ENCODE measurements at regions not wholly inside any gene's neighbourhood (a gene's known extent, or its start where the extent isn't known, plus 50 kb on each side); places are given as distances from the start of the nearest gene placed in this dataset.

DNA sequence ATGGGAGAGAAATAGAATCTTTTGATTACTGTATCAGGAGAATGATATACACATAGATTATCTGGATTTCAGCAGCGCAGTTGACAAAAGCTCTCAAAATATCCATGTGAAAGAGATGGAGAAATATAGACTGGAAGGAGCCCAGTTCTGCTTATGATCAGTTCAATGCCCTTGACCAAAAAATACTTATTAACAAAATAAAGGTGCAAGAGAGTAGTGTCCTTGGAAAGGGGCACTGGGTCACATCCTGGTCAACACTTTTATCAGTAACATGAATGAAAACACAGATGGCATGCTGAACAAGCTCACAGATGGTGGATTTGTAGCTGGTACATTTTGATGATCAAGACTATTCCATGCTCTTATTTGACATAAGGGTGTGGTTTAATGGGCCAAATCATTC lies 63.9 kb upstream of the PLEKHG1 start (continued):
- TF ChIP-seq, protein P1, sequence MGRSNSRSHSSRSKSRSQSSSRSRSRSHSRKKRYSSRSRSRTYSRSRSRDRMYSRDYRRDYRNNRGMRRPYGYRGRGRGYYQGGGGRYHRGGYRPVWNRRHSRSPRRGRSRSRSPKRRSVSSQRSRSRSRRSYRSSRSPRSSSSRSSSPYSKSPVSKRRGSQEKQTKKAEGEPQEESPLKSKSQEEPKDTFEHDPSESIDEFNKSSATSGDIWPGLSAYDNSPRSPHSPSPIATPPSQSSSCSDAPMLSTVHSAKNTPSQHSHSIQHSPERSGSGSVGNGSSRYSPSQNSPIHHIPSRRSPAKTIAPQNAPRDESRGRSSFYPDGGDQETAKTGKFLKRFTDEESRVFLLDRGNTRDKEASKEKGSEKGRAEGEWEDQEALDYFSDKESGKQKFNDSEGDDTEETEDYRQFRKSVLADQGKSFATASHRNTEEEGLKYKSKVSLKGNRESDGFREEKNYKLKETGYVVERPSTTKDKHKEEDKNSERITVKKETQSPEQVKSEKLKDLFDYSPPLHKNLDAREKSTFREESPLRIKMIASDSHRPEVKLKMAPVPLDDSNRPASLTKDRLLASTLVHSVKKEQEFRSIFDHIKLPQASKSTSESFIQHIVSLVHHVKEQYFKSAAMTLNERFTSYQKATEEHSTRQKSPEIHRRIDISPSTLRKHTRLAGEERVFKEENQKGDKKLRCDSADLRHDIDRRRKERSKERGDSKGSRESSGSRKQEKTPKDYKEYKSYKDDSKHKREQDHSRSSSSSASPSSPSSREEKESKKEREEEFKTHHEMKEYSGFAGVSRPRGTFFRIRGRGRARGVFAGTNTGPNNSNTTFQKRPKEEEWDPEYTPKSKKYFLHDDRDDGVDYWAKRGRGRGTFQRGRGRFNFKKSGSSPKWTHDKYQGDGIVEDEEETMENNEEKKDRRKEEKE (IDR thresholded peaks at IDR 0.05) = no peak
- TF ChIP-seq ZSCAN25 (CRISPR knock-in tag; IDR thresholded peaks at IDR 0.05) (no peak), ZNF776 (CRISPR knock-in tag; IDR thresholded peaks at IDR 0.05) (no peak), ZNF24 (IDR thresholded peaks at IDR 0.05) (no peak), SNAPC4 (CRISPR knock-in tag; IDR thresholded peaks at IDR 0.05) (no peak), KLF16 (CRISPR knock-in tag; IDR thresholded peaks at IDR 0.05) (no peak), TFE3 (CRISPR knock-in tag; IDR thresholded peaks at IDR 0.05) (0 out of 2 replicates have a peak, but pooled peaks have one; percentile 22), ZEB1 (IDR thresholded peaks at IDR 0.05; ENCODE audit: insufficient replicate concordance, low read depth) (no peak), ZFP90 (CRISPR knock-in tag; IDR thresholded peaks at IDR 0.05; ENCODE audit: borderline replicate concordance) (no peak), FOXP4 (CRISPR knock-in tag; IDR thresholded peaks at IDR 0.05) (0 out of 2 replicates have a peak, but pooled peaks have one; percentile 15), BHLHE40 (IDR thresholded peaks at IDR 0.05; ENCODE audit: low read length) (no peak), BCL3 (CRISPR knock-in tag; IDR thresholded peaks at IDR 0.05) (no peak)
- TF ChIP-seq, protein P2, sequence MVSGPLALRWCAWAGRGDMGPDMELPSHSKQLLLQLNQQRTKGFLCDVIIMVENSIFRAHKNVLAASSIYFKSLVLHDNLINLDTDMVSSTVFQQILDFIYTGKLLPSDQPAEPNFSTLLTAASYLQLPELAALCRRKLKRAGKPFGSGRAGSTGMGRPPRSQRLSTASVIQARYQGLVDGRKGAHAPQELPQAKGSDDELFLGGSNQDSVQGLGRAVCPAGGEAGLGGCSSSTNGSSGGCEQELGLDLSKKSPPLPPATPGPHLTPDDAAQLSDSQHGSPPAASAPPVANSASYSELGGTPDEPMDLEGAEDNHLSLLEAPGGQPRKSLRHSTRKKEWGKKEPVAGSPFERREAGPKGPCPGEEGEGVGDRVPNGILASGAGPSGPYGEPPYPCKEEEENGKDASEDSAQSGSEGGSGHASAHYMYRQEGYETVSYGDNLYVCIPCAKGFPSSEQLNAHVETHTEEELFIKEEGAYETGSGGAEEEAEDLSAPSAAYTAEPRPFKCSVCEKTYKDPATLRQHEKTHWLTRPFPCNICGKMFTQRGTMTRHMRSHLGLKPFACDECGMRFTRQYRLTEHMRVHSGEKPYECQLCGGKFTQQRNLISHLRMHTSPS (CRISPR knock-in tag; IDR thresholded peaks at IDR 0.05; ENCODE audit: low read depth) = peak; percentile 79

Measured in HepG2 (cell line).